Stomach smooth muscle (tissue), 2 donors: ENCODE measurements at regions not wholly inside any gene's neighbourhood (a gene's known extent, or its start where the extent isn't known, plus 50 kb on each side); places are given as distances from the start of the nearest gene placed in this dataset.

Experiments
- H3K27ac ChIP-seq: one replicate; pipeline ENCODE4 v1.7.0; 2013; ENCODE audit warnings: mild to moderate bottlenecking, low read length, inconsistent platforms
- H3K27me3 ChIP-seq, 2 donors: one replicate each; pipeline ENCODE4 v1.7.0; 2013; ENCODE audit warnings: low read length in 2 of 2; ENCODE audit not compliant: insufficient read depth in 2 of 2, control insufficient read depth in 1 of 2
- H3K36me3 ChIP-seq, 2 donors: one replicate each; pipeline ENCODE4 v1.7.0; 2013; ENCODE audit warnings: low read length in 2 of 2; ENCODE audit not compliant: control insufficient read depth in 2 of 2, insufficient read depth in 2 of 2
- H3K4me1 ChIP-seq: one replicate; pipeline ENCODE4 v1.7.0; 2013; ENCODE audit warnings: low read length; ENCODE audit not compliant: control insufficient read depth, insufficient read depth
- H3K4me3 ChIP-seq, 2 donors: one replicate each; pipeline ENCODE4 v1.7.0; 2013; ENCODE audit warnings: low read length in 2 of 2
- H3K9ac ChIP-seq, 2 donors: one replicate each; pipeline ENCODE4 v1.7.0; 2013; ENCODE audit warnings: low read length in 2 of 2, mild to moderate bottlenecking in 1 of 2
- H3K9me3 ChIP-seq, 2 donors: one replicate each; pipeline ENCODE4 v1.7.0; 2013; ENCODE audit warnings: low read length in 2 of 2; ENCODE audit not compliant: control insufficient read depth in 2 of 2
- donor health status: healthy.
- donor health status: Pancreatic carcinoma.

DNA sequence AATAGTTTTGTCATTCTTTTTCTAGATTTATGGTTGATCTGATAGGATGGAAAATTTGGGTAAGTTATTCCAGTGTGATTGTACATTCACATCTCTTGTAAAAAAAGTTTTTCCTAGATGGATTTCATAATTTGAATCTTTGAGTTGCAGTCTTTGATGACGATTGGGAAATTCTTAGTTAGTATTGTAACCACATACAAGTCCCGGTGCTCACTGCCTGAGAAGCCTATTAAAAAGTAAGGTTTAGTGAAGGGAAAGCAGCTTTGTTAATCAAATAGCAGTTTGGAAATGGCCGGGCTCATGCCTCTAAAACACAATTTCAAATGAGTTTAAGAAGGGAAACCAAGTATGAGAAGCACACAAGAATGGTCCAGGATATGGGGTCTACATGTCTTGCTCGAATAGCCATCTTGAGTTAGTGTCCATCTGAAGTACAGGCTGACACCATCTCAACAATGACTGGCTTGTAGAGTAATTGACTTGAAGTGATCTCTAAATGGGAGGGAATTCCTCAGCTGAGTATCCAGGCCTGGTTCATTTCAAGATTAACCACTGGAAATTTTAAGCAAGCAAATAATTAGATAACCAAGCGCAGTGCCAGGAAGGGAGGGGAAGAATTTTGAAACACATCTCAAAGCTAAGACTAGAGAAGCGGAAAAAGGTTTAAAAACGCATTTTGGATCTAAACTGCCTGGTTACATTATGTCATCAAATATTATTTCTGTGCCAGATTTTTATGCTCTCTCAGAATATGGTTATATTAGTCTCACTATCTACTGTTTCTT, 1145.6 kb upstream of the MIR17HG start:
- Histone ChIP-seq H3K9ac (no peak overlapping the region), H3K4me1 (no peaks in the 10 kb centered on the region), H3K4me3 (no peak overlapping the region), H3K27ac (no peak overlapping the region), H3K36me3 (no peaks in the 10 kb centered on the region), H3K9me3 (no peaks in the 10 kb centered on the region), H3K27me3 (no peaks in the 10 kb centered on the region)

- Histone ChIP-seq H3K36me3 (no peaks in the 10 kb centered on the region), H3K27me3 (no peaks in the 10 kb centered on the region), H3K9ac (no peak overlapping the region), H3K4me1 (no peaks in the 10 kb centered on the region), H3K9me3 (no peaks in the 10 kb centered on the region), H3K27ac (no peak overlapping the region), H3K4me3 (no peak overlapping the region)
Observed at GRCh38 chr13:90205081-90205480, 1142.4 kb upstream of the MIR17HG start.

GRCh38 chr13:90205911-90206310, 1141.6 kb upstream of the MIR17HG start:
- no peaks in the 10 kb centered on the region for H3K36me3 ChIP-seq
- H3K9ac ChIP-seq, result no peak overlapping the region
- H3K9me3 ChIP-seq, result no peaks in the 10 kb centered on the region
- H3K27ac ChIP-seq, result no peak overlapping the region
- no peaks in the 10 kb centered on the region for H3K4me1 ChIP-seq
- no peak overlapping the region for H3K4me3 ChIP-seq
- H3K27me3 ChIP-seq, result no peaks in the 10 kb centered on the region

DNA sequence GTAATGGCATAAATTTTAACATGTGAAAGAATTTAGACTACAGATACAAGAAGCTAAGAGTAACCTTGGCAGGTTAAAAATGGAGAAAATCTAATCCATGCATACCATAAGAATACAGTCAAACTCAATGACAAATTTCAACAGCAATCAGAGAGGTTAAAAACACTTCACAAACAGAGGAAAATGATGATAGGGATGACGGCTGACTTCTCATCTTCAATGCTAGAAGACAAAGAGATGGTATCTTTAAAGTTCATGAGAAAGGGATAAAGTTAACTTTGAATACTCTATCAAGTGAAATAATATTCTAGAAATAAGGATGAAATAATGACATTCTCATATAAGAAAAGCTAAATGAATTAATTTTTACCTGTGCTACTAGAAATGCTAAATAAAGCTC, 1130.2 kb upstream of the MIR17HG start:
- Histone ChIP-seq H3K4me1 (no peaks in the 10 kb centered on the region), H3K27ac (no peak overlapping the region), H3K36me3 (no peaks in the 10 kb centered on the region), H3K27me3 (no peaks in the 10 kb centered on the region), H3K4me3 (no peak overlapping the region), H3K9ac (no peak overlapping the region), H3K9me3 (peaks cover 0 to 3% of the 10 kb centered on the region in 2 donors)

- no peaks in the 10 kb centered on the region for H3K9me3 ChIP-seq
- no peak overlapping the region for H3K27ac ChIP-seq
- no peaks in the 10 kb centered on the region for H3K4me1 ChIP-seq
- no peaks in the 10 kb centered on the region for H3K27me3 ChIP-seq
- no peak overlapping the region for H3K9ac ChIP-seq
- no peaks in the 10 kb centered on the region for H3K36me3 ChIP-seq
- no peak overlapping the region for H3K4me3 ChIP-seq
Observed at GRCh38 chr13:90222758-90223157, 1124.7 kb upstream of the MIR17HG start.

- no peak overlapping the region for H3K9ac ChIP-seq
- no peaks in the 10 kb centered on the region for H3K27me3 ChIP-seq
- H3K4me3 ChIP-seq, result no peak overlapping the region
- H3K36me3 ChIP-seq, result no peaks in the 10 kb centered on the region
- H3K4me1 ChIP-seq, result no peaks in the 10 kb centered on the region
- H3K9me3 ChIP-seq, result no peaks in the 10 kb centered on the region
- no peak overlapping the region for H3K27ac ChIP-seq
Observed at GRCh38 chr13:90230311-90230710, 1117.2 kb upstream of the MIR17HG start.

- Histone ChIP-seq H3K27me3 (no peaks in the 10 kb centered on the region), H3K9me3 (no peaks in the 10 kb centered on the region), H3K27ac (no peak overlapping the region), H3K9ac (no peak overlapping the region), H3K4me1 (no peaks in the 10 kb centered on the region), H3K36me3 (no peaks in the 10 kb centered on the region), H3K4me3 (no peak overlapping the region)
Observed at GRCh38 chr13:90232291-90232690, 1115.2 kb upstream of the MIR17HG start.

DNA sequence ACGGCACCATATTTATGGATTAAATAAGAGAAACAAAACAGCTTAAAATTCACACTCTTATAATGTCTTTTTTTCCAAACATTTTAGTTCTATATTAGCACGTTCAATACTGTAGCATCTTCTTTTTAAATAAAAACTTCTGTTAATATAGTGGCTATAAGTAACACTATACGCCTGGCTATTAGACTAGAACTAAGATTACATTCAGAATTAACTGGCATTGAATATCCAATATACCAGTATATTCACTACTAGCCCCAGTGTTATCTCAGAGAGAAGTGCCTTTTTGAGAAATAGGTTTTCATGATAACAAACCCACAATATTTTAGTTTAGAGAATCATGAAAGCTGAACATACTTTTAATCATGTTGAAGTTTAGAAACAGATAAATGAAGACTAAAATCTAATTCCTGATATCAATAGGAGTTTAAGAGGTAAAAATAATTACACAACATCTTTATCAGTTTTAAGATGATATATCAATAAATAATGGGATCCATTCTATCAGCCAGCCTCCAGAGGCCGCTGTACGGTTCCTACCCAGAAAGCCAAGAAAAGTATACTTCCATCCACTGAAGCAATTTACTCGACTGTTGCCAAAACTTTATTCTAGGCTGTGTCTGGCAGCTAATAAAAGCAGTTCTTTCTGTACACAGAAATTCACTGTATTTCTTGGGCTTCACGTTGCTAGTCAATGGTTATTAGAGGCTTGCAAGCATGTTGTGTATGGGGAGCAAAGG, 1113.4 kb upstream of the MIR17HG start:
- Histone ChIP-seq H3K27me3 (no peaks in the 10 kb centered on the region), H3K4me3 (no peak overlapping the region), H3K9me3 (no peaks in the 10 kb centered on the region), H3K4me1 (no peaks in the 10 kb centered on the region), H3K27ac (no peak overlapping the region), H3K9ac (no peak overlapping the region), H3K36me3 (no peaks in the 10 kb centered on the region)

DNA sequence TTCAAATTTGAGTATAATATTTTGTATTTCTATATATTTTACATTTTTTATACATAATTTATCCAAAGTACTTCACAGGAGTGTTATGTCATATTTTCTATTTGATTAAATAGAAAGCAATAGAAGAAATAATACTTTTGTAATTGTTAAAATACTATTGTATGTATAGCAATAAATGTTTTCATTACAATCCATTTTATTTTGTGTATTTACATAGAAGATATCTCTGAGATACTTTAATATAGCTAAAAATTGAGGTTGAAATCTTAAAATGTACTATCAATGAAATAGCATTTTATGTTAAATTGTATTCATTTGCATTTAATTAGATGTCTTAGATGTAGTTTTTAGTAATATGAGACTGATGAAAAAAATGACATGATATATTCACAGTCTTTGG, 1109.6 kb upstream of the MIR17HG start:
- H3K9me3 ChIP-seq, result no peaks in the 10 kb centered on the region
- no peak overlapping the region for H3K9ac ChIP-seq
- H3K36me3 ChIP-seq, result no peaks in the 10 kb centered on the region

GRCh38 chr13:90238413-90238812, 1109.1 kb upstream of the MIR17HG start:
- Histone ChIP-seq H3K4me1 (no peaks in the 10 kb centered on the region), H3K9me3 (no peaks in the 10 kb centered on the region), H3K4me3 (no peak overlapping the region), H3K27me3 (no peaks in the 10 kb centered on the region), H3K9ac (no peak overlapping the region), H3K36me3 (no peaks in the 10 kb centered on the region), H3K27ac (no peak overlapping the region)

More for the DNA sequence above, 1109.6 kb upstream of the MIR17HG start:
- H3K4me3 ChIP-seq, result no peak overlapping the region
- H3K4me1 ChIP-seq, result no peaks in the 10 kb centered on the region
- H3K27me3 ChIP-seq, result no peaks in the 10 kb centered on the region
- no peak overlapping the region for H3K27ac ChIP-seq

DNA sequence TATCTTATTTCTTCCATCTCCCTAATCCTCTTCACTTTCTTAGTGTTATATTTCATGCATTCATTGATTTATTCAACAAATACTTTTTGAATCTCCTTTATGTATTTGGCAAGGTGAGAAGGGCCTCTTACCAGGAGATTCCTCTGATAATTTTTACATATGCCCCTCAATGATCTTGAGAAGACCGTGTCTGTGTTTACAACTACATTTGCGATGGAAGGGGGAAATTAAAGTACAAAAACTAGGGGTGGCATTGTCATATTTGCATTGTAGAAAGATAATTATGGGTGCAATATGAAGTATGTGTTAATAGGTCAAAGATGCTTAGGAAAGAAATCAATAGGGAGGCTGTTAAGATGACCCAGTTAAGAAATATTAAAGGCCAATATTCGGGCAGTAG, 1108.4 kb upstream of the MIR17HG start:
- H3K9ac ChIP-seq, result no peak overlapping the region
- H3K36me3 ChIP-seq, result no peaks in the 10 kb centered on the region
- H3K27ac ChIP-seq, result no peak overlapping the region
- no peaks in the 10 kb centered on the region for H3K9me3 ChIP-seq
- H3K4me3 ChIP-seq, result no peak overlapping the region
- no peaks in the 10 kb centered on the region for H3K27me3 ChIP-seq
- H3K4me1 ChIP-seq, result no peaks in the 10 kb centered on the region
